ENCODE measurements at regions not wholly inside any gene's neighbourhood (a gene's known extent, or its start where the extent isn't known, plus 50 kb on each side); places are given as distances from the start of the nearest gene placed in this dataset.

- TF ChIP-seq CTCF (IDR thresholded peaks at IDR 0.05) = no peak
- no peak for TF ChIP-seq POLR2AphosphoS5 (IDR thresholded peaks at IDR 0.05; ENCODE audit: low read depth, low read length)
- no peak for TF ChIP-seq REST (IDR thresholded peaks at IDR 0.05; ENCODE audit: insufficient read depth in 1 of 2, low read depth in 2 of 2, low read length in 1 of 2)
- no peak for TF ChIP-seq TCF7L2 (IDR thresholded peaks at IDR 0.05; ENCODE audit: low read depth, low read length)
- no peak for TF ChIP-seq SIN3A (IDR thresholded peaks at IDR 0.05; ENCODE audit: borderline replicate concordance, insufficient read depth, low read depth, low read length)
These were observed 1279.0 kb upstream of the LRRTM1 start for GRCh38 chr2:81583311-81584108.

All from Panc1 (cell line).